HPDE6-E6E7 (cell line): ENCODE measurements at regions not wholly inside any gene's neighbourhood (a gene's known extent, or its start where the extent isn't known, plus 50 kb on each side); places are given as distances from the start of the nearest gene placed in this dataset.

Experiments used
- DNase-seq: peaks from one replicate; pipeline ENCODE4 v3.0.0; 2011; ENCODE audit warnings: missing footprints; ENCODE audit errors: extremely low spot score

GRCh38 chr2:111219285-111219684 is 98.6 kb downstream of the BCL2L11 start:
- DNase-seq, result no peak

GRCh38 chr2:111219734-111220505 is 99.2 kb downstream of the BCL2L11 start:
- no peak for DNase-seq

GRCh38 chr2:111220962-111221361 is 100.2 kb downstream of the BCL2L11 start:
- DNase-seq, result no peak

GRCh38 chr2:111221701-111222100 is 101.0 kb downstream of the BCL2L11 start:
- no peak for DNase-seq

- DNase-seq, result no peak
These were observed 101.6 kb downstream of the BCL2L11 start for GRCh38 chr2:111222204-111222866.

GRCh38 chr2:111225856-111226255 is 105.1 kb downstream of the BCL2L11 start:
- peak; percentile 15 for DNase-seq

- no peak for DNase-seq
These were observed 106.4 kb downstream of the BCL2L11 start for GRCh38 chr2:111226876-111227700.

- DNase-seq, result no peak
These were observed 107.0 kb downstream of the BCL2L11 start for GRCh38 chr2:111227716-111228141.

GRCh38 chr2:111231532-111232252 is 111.0 kb downstream of the BCL2L11 start:
- DNase-seq, result no peak

GRCh38 chr2:111235192-111236015 is 114.7 kb downstream of the BCL2L11 start:
- no peak for DNase-seq

GRCh38 chr2:111236025-111236424 is 115.3 kb downstream of the BCL2L11 start:
- DNase-seq, result peak; percentile 95

- no peak for DNase-seq
These were observed 117.6 kb downstream of the BCL2L11 start for GRCh38 chr2:111238296-111238695.

- DNase-seq, result no peak
These were observed 118.4 kb downstream of the BCL2L11 start for GRCh38 chr2:111239107-111239506.

- no peak for DNase-seq
These were observed 119.0 kb downstream of the BCL2L11 start for GRCh38 chr2:111239581-111240249.

GRCh38 chr2:111243295-111243694 is 122.6 kb downstream of the BCL2L11 start:
- no peak for DNase-seq

- DNase-seq, result no peak
These were observed 124.2 kb downstream of the BCL2L11 start for GRCh38 chr2:111244864-111245263.

- DNase-seq, result no peak
These were observed 125.9 kb downstream of the BCL2L11 start for GRCh38 chr2:111246620-111247061.

- DNase-seq, result no peak
These were observed 126.8 kb downstream of the BCL2L11 start for GRCh38 chr2:111247491-111247890.

GRCh38 chr2:111249806-111250205 is 129.1 kb downstream of the BCL2L11 start:
- no peak for DNase-seq

GRCh38 chr2:111250448-111251030 is 129.8 kb downstream of the BCL2L11 start:
- DNase-seq, result no peak
